HepG2 (cell line): ENCODE measurements at regions not wholly inside any gene's neighbourhood (a gene's known extent, or its start where the extent isn't known, plus 50 kb on each side); places are given as distances from the start of the nearest gene placed in this dataset.

Experiments
- ATAC-seq: fragments of 200-7000 bp; cut with Tn5 transposase; 3 replicates; pipeline ENCODE4 v1.9.1; 2020; ENCODE audit warnings: mild to moderate bottlenecking, moderate library complexity
- BruUV-seq: library from RNA; stranded (reverse); fragments of 400-500 nt; replicated peaks from 2 replicates; lab custom pipeline; 2021; lab: Mats Ljungman, UMichigan
- CTCF ChIA-PET: fragments of 300-600 bp; formaldehyde crosslinking; extraction: SDS; loops from one replicate; lab custom pipeline; 2021; ENCODE audit warnings: low total read pairs, inconsistent platforms, low intra/inter-chr PET ratio; lab: Yijun Ruan, JAX
- POLR2A ChIA-PET: fragments of 350-600 bp; sonication (Branson Sonifier 250); formaldehyde crosslinking; loops from one replicate; lab custom pipeline; 2020; ENCODE audit warnings: antibody characterized with exemption, inconsistent platforms; lab: Yijun Ruan, JAX
- DNase-seq: peaks from one replicate; pipeline ENCODE4 v3.0.0-alpha.2; 2015; ENCODE audit warnings: low spot score
- FAIRE-seq: peaks from 3 replicates; lab custom pipeline; 2011; peaks lifted over from hg19 to GRCh38; lab: Jason Lieb, UNC
- H2AFZ ChIP-seq: one replicate; pipeline ENCODE4 v1.6.1; 2011; ENCODE audit warnings: low read length, inconsistent platforms
- H3K27ac ChIP-seq: fragments of 300-600 bp; 3 replicates; pipeline ENCODE4 v1.8.0; 2011; ENCODE audit warnings: mixed run types, mild to moderate bottlenecking, mixed read lengths, low read length, inconsistent platforms; ENCODE audit not compliant: insufficient read depth; ENCODE audit errors: extremely low read length
- H3K27me3 ChIP-seq, 2 experiments: fragments of 200-600 bp in 1 of 2; 2 replicates in 1 of 2; 3 replicates in 1 of 2; pipeline versions ENCODE4 v1.6.0 to v1.8.0; 2011; ENCODE audit warnings: low read length in 2 of 2, mild to moderate bottlenecking in 2 of 2, moderate library complexity in 2 of 2, inconsistent platforms in 1 of 2; ENCODE audit not compliant: insufficient read depth in 2 of 2, control insufficient read depth in 1 of 2
- H3K36me3 ChIP-seq, 2 experiments: fragments of 200-600 bp in 1 of 2; replicated peaks in 1 of 2; 2 replicates in 1 of 2; 3 replicates in 1 of 2; pipeline versions ENCODE4 v1.5.1 to v1.8.0; 2011; ENCODE audit warnings: low read length in 2 of 2, inconsistent platforms in 1 of 2; ENCODE audit not compliant: insufficient read depth in 2 of 2, control insufficient read depth in 1 of 2
- H3K4me1 ChIP-seq: 2 replicates; pipeline ENCODE4 v1.5.1; 2012; ENCODE audit warnings: low read length, inconsistent platforms; ENCODE audit not compliant: insufficient read depth
- H3K4me2 ChIP-seq: 2 replicates; pipeline ENCODE4 v1.6.0; 2011; ENCODE audit warnings: low read depth, low read length, inconsistent platforms
- H3K4me3 ChIP-seq, 3 experiments: fragments of 200-600 bp in 1 of 3; sonication (generic), shearing (Covaris generic) in 1 of 3; replicated peaks in 1 of 3; 2 replicates each; pipeline ENCODE4 v1.5.1; 2011 to 2016; ENCODE audit warnings: low read length in 3 of 3, inconsistent platforms in 2 of 3, low read depth in 2 of 3, mild to moderate bottlenecking in 2 of 3, control low read depth in 1 of 3, mixed read lengths in 1 of 3; ENCODE audit not compliant: insufficient read depth in 1 of 3
- H3K79me2 ChIP-seq: one replicate; pipeline ENCODE4 v1.6.1; 2011; ENCODE audit warnings: low read length, inconsistent platforms; ENCODE audit not compliant: insufficient read depth
- H3K9ac ChIP-seq: 2 replicates; pipeline ENCODE4 v1.6.0; 2011; ENCODE audit warnings: mild to moderate bottlenecking, low read depth, low read length, inconsistent platforms; ENCODE audit not compliant: insufficient read depth
- H3K9me3 ChIP-seq: 2 replicates; pipeline ENCODE4 v1.5.1; 2012; ENCODE audit warnings: mild to moderate bottlenecking, low read length
- H4K20me1 ChIP-seq: 2 replicates; pipeline ENCODE4 v1.6.0; 2011; ENCODE audit warnings: inconsistent platforms, mild to moderate bottlenecking, low read length, moderate library complexity; ENCODE audit not compliant: insufficient read depth
- CBX2 ChIP-seq, 2 experiments: fragments of 200-600 bp in 1 of 2; sonication (generic); formaldehyde crosslinking in 1 of 2; IDR thresholded peaks; 2 replicates each; pipeline versions ENCODE4 v1.7.0 to v1.8.1; 2018 to 2022; ENCODE audit warnings: low read depth in 2 of 2, low read length in 1 of 2, mild to moderate bottlenecking in 1 of 2, missing genetic modification reagents in 1 of 2
- GABPA ChIP-seq, 2 experiments: IDR thresholded peaks; 2 replicates each; pipeline ENCODE4 v1.6.1; 2011 to 2016; ENCODE audit warnings: low read depth in 2 of 2, low read length in 1 of 2, missing biosample characterization in 1 of 2, missing genetic modification characterization in 1 of 2
- HCFC1 ChIP-seq: fragments of 150-350 bp; IDR thresholded peaks from 2 replicates; pipeline ENCODE4 v1.6.1; 2014; ENCODE audit warnings: low read depth, low read length
- MATR3 ChIP-seq: sonication (generic); formaldehyde crosslinking; IDR thresholded peaks from 2 replicates; pipeline ENCODE4 v1.4.0; 2020; ENCODE audit warnings: missing genetic modification reagents
- POLR2G ChIP-seq: fragments of 200-400 bp; formaldehyde crosslinking; IDR thresholded peaks from 2 replicates; pipeline ENCODE4 v1.6.1; 2018; ENCODE audit warnings: mild to moderate bottlenecking, low read depth, low read length, moderate library complexity
- SRF ChIP-seq: IDR thresholded peaks from 2 replicates; pipeline ENCODE4 v1.6.1; 2011; ENCODE audit warnings: mild to moderate bottlenecking, low read depth, low read length, moderate library complexity
- ZFP90 ChIP-seq: sonication (generic); formaldehyde crosslinking; IDR thresholded peaks from 2 replicates; pipeline ENCODE4 v1.8.0; 2022; ENCODE audit warnings: missing genetic modification reagents, mild to moderate bottlenecking, inconsistent platforms, borderline replicate concordance
- ZFX ChIP-seq: sonication (generic); formaldehyde crosslinking; IDR thresholded peaks from 2 replicates; pipeline ENCODE4 v1.4.0; 2020; ENCODE audit warnings: mild to moderate bottlenecking, low read depth, missing genetic modification reagents, moderate library complexity
- WGBS: methylation state at CpG from one replicate; pipeline ENCODE4 v1.1.6; 2017; ENCODE audit warnings: low lambda C conversion rate; 5-methylcytosine and 5-hydroxymethylcytosine counted together
- in situ Hi-C: cut with HindIII; loops from 2 replicates; pipeline ENCODE4 v1.10.0; 2017; ENCODE audit warnings: low pct_unique_long_range_greater_than_20kb; ENCODE audit not compliant: extremely low pct_ligation_motif_present
- intact Hi-C: fragments of 100-400 bp; cut with micrococcal nuclease; formaldehyde crosslinking; loops from one replicate; pipeline ENCODE4 v1.10.0; 2022; ENCODE audit not compliant: unreplicated experiment
- TF ChIP-seq, protein P1 (sequence below): sonication (generic); formaldehyde crosslinking; IDR thresholded peaks from 2 replicates; pipeline ENCODE4 v1.5.0; 2020; ENCODE audit warnings: mild to moderate bottlenecking, missing genetic modification reagents, borderline replicate concordance
- TF ChIP-seq, protein P2 (sequence below): sonication (generic); formaldehyde crosslinking; IDR thresholded peaks from 2 replicates; pipeline ENCODE4 v1.5.1; 2020; ENCODE audit warnings: mild to moderate bottlenecking, missing genetic modification reagents, borderline replicate concordance

DNA sequence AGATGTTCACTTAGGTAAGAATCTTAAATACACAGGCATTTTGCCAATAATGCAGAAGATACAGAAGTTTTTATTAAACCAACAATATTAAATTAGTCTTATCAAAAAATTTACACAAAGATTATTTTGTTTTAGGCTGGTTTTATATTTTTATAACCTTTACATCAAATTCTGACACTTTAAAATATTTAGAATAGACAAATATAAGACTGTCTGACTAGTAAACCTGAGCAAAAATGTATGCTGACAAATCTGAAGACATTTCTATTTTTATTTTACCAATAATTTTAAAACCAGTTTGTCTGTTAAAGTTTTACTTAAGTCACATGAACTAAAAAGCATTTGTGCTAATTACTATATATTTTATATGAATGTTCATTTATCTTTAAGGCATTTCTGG is 72.1 kb upstream of the ZNF236 start (continued):
- TF ChIP-seq, protein P1, sequence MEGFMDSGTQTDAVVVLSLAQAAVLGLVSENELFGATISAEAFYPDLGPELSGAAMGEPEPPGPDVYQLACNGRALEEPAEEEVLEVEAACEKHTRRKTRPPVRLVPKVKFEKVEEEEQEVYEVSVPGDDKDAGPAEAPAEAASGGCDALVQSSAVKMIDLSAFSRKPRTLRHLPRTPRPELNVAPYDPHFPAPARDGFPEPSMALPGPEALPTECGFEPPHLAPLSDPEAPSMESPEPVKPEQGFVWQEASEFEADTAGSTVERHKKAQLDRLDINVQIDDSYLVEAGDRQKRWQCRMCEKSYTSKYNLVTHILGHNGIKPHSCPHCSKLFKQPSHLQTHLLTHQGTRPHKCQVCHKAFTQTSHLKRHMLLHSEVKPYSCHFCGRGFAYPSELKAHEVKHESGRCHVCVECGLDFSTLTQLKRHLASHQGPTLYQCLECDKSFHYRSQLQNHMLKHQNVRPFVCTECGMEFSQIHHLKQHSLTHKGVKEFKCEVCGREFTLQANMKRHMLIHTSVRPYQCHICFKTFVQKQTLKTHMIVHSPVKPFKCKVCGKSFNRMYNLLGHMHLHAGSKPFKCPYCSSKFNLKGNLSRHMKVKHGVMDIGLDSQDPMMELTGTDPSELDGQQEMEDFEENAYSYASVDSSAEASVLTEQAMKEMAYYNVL (CRISPR knock-in tag): no peak
- TF ChIP-seq MATR3 (CRISPR knock-in tag): no peak
- TF ChIP-seq POLR2G: no peak
- no peak for TF ChIP-seq ZFP90
- no peak for TF ChIP-seq HCFC1
- TF ChIP-seq, all 625 proteins: peak for 0

DNA sequence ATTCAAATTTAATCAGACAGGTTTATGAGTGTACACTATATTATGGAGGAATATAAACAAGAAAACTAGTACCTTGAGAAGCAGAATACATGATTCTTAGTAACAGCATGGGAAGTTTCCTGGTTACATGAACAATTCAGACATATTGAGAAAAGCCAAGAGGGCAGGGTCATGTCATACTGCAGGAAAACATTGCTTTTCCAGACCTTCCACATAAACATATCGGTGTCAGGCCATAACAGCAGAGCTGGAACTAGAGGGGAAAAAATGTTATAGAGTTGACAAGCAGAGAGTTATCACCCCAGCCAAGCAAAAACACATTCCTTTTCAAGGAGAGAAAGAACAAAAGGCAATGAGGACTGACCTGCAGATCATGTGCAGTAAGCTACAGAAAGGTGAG is 74.7 kb upstream of the ZNF236 start:
- Histone ChIP-seq H3K27me3 (no peaks in the 10 kb centered on the region; a peak in 1 of 5 replicates), H3K9ac (no peak overlapping the region), H2AFZ (no peak overlapping the region), H3K79me2 (no peaks in the 10 kb centered on the region), H3K4me1 (peaks cover 7% of the 10 kb centered on the region; the same call in 1 of the 2 replicates), H4K20me1 (no peaks in the 10 kb centered on the region), H3K4me2 (no peak overlapping the region), H3K9me3 (peaks cover 29% of the 10 kb centered on the region), H3K27ac (no peak overlapping the region), H3K4me3 (no peak overlapping the region), H3K36me3 (no peaks in the 10 kb centered on the region)
- DNase-seq (no peak), FAIRE-seq (no peak), ATAC-seq (no peak)
- CTCF ChIA-PET: no interaction called here
- in situ Hi-C loops (no loop called here), intact Hi-C loops (no loop called here)
- no peak for TF ChIP-seq SRF
- no peak for TF ChIP-seq ZFX (CRISPR knock-in tag)
- no peak for TF ChIP-seq CBX2 (IDR thresholded peaks at IDR 0.05; ENCODE audit: low read depth, low read length)
- no peak for TF ChIP-seq CBX2 (CRISPR knock-in tag; IDR thresholded peaks at IDR 0.05; ENCODE audit: low read depth)
- TF ChIP-seq GABPA (IDR thresholded peaks at IDR 0.05; ENCODE audit: low read depth, low read length): no peak
- no peak for TF ChIP-seq GABPA (CRISPR knock-in tag; IDR thresholded peaks at IDR 0.05; ENCODE audit: low read depth)
- TF ChIP-seq, protein P2, sequence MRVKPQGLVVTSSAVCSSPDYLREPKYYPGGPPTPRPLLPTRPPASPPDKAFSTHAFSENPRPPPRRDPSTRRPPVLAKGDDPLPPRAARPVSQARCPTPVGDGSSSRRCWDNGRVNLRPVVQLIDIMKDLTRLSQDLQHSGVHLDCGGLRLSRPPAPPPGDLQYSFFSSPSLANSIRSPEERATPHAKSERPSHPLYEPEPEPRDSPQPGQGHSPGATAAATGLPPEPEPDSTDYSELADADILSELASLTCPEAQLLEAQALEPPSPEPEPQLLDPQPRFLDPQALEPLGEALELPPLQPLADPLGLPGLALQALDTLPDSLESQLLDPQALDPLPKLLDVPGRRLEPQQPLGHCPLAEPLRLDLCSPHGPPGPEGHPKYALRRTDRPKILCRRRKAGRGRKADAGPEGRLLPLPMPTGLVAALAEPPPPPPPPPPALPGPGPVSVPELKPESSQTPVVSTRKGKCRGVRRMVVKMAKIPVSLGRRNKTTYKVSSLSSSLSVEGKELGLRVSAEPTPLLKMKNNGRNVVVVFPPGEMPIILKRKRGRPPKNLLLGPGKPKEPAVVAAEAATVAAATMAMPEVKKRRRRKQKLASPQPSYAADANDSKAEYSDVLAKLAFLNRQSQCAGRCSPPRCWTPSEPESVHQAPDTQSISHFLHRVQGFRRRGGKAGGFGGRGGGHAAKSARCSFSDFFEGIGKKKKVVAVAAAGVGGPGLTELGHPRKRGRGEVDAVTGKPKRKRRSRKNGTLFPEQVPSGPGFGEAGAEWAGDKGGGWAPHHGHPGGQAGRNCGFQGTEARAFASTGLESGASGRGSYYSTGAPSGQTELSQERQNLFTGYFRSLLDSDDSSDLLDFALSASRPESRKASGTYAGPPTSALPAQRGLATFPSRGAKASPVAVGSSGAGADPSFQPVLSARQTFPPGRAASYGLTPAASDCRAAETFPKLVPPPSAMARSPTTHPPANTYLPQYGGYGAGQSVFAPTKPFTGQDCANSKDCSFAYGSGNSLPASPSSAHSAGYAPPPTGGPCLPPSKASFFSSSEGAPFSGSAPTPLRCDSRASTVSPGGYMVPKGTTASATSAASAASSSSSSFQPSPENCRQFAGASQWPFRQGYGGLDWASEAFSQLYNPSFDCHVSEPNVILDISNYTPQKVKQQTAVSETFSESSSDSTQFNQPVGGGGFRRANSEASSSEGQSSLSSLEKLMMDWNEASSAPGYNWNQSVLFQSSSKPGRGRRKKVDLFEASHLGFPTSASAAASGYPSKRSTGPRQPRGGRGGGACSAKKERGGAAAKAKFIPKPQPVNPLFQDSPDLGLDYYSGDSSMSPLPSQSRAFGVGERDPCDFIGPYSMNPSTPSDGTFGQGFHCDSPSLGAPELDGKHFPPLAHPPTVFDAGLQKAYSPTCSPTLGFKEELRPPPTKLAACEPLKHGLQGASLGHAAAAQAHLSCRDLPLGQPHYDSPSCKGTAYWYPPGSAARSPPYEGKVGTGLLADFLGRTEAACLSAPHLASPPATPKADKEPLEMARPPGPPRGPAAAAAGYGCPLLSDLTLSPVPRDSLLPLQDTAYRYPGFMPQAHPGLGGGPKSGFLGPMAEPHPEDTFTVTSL: no peak
- no TSS peak for BruUV-seq
- POLR2A ChIA-PET: no interaction called here
- WGBS: 11% methylated on average over 1 of the region's 1 CpG
